Endothelial cell of umbilical vein (primary cell): ENCODE measurements at regions not wholly inside any gene's neighbourhood (a gene's known extent, or its start where the extent isn't known, plus 50 kb on each side); places are given as distances from the start of the nearest gene placed in this dataset.

ENCODE experiments used
- CTCF ChIP-seq, 2 donors: IDR thresholded peaks; 1 replicate in 1 of 2; 2 replicates in 1 of 2; pipeline ENCODE4 v1.5.1; 2011; ENCODE audit warnings: low read length in 2 of 2, mild to moderate bottlenecking in 2 of 2, moderate library complexity in 2 of 2, control low read depth in 1 of 2, inconsistent platforms in 1 of 2, low read depth in 1 of 2; ENCODE audit not compliant: insufficient read depth in 1 of 2; ENCODE audit errors: extremely low read depth in 1 of 2
- GATA2 ChIP-seq: IDR thresholded peaks from 2 replicates; pipeline ENCODE4 v1.7.0; 2011; ENCODE audit warnings: low read depth, mild to moderate bottlenecking, moderate library complexity, mixed read lengths, low read length; ENCODE audit not compliant: insufficient read length, insufficient read depth
- POLR2A ChIP-seq: IDR thresholded peaks from 2 replicates; pipeline ENCODE4 v1.6.1; 2012; ENCODE audit warnings: low read depth, mild to moderate bottlenecking, control low read depth, low read length

- TF ChIP-seq POLR2A (no peak), CTCF (IDR thresholded peaks at IDR 0.05; ENCODE audit: extremely low read depth in 1 of 2, insufficient read depth in 1 of 2, low read depth in 1 of 2, low read length in 2 of 2) (no peak), GATA2 (no peak)
These were observed 940.6 kb downstream of the TTLL7 start for GRCh38 chr1:83058327-83058726.
